OCI-LY7 (cell line): ENCODE measurements at regions not wholly inside any gene's neighbourhood (a gene's known extent, or its start where the extent isn't known, plus 50 kb on each side); places are given as distances from the start of the nearest gene placed in this dataset.

Experiments
- CTCF ChIP-seq: fragments of 200-600 bp; sonication (generic); conservative IDR thresholded peaks from 2 replicates; pipeline ENCODE4 v1.5.1; 2014; ENCODE audit warnings: mild to moderate bottlenecking, antibody characterized with exemption, low read length, moderate library complexity, mixed read lengths
- EZH2phosphoT487 ChIP-seq: fragments of 200-600 bp; sonication (generic); IDR thresholded peaks from 2 replicates; pipeline ENCODE4 v1.6.1; 2018; ENCODE audit warnings: low read depth, borderline replicate concordance, mild to moderate bottlenecking, mixed run types, antibody characterized with exemption, low read length, moderate library complexity, mixed read lengths

- TF ChIP-seq CTCF, result no peak
- TF ChIP-seq EZH2phosphoT487, result no peak
Observed at GRCh38 chrX:46250151-46250550, 295.1 kb downstream of the ZNF674 start.
